Effector memory CD4-positive, alpha-beta T cell (primary cell): ENCODE measurements at regions not wholly inside any gene's neighbourhood (a gene's known extent, or its start where the extent isn't known, plus 50 kb on each side); places are given as distances from the start of the nearest gene placed in this dataset.
"Not testable (repeated sequence)": the region's sequence is repeated elsewhere in the genome, so short reads cannot be mapped to it uniquely, and the experiment has no call there.

Experiments
- DNase-seq, 3 donors: peaks; one replicate each; pipeline ENCODE4 v3.0.0-alpha.2; 2020
- H3K27ac ChIP-seq: 2 replicates; pipeline ENCODE4 v1.7.0; 2013; ENCODE audit warnings: mild to moderate bottlenecking, low read length, moderate library complexity; ENCODE audit not compliant: insufficient read depth, poor library complexity, severe bottlenecking
- H3K27me3 ChIP-seq: replicated peaks from 2 replicates; pipeline ENCODE4 v1.7.0; 2013; ENCODE audit warnings: mild to moderate bottlenecking, low read length; ENCODE audit not compliant: insufficient read depth, control insufficient read depth, poor library complexity, severe bottlenecking
- H3K36me3 ChIP-seq: 2 replicates; pipeline ENCODE4 v1.7.0; 2013; ENCODE audit warnings: mild to moderate bottlenecking, low read length, moderate library complexity; ENCODE audit not compliant: control insufficient read depth, insufficient read depth
- H3K4me1 ChIP-seq: 2 replicates; pipeline ENCODE4 v1.7.0; 2013; ENCODE audit warnings: low read length, mild to moderate bottlenecking; ENCODE audit not compliant: control insufficient read depth, insufficient read depth, poor library complexity, severe bottlenecking
- H3K4me3 ChIP-seq: 2 replicates; pipeline ENCODE4 v1.7.0; 2013; ENCODE audit warnings: low read length, low read depth, mild to moderate bottlenecking; ENCODE audit not compliant: insufficient read depth, poor library complexity, severe bottlenecking
- H3K9me3 ChIP-seq: 2 replicates; pipeline ENCODE4 v1.7.0; 2013; ENCODE audit warnings: mild to moderate bottlenecking, low read length, moderate library complexity; ENCODE audit not compliant: control insufficient read depth

DNA sequence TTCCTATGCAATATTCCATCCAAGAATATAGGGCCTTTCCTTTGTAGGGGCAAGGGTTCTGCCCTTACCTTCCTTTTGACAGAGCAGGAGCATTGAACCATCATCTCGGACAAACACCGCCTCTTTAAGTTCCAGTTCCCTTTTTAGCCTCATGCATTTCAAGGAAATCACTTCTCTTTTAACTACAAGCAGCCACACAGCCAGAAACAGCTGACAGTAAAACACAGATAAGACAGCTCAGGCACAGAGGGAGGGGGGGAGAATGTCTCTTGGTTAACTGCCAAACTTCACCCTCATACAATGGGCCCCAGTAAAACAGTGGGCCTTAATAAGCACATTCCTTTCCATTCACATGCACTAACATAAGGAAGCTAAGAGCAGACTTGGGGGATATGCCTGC lies 648.3 kb downstream of the GABRG1 start:
- no peak overlapping the region for H3K27ac ChIP-seq
- no peak overlapping the region for H3K4me3 ChIP-seq
- no peaks in the 10 kb centered on the region for H3K36me3 ChIP-seq
- no peaks in the 10 kb centered on the region for H3K4me1 ChIP-seq
- H3K27me3 ChIP-seq: no peaks in the 10 kb centered on the region
- no peaks in the 10 kb centered on the region for H3K9me3 ChIP-seq
- no peak for DNase-seq

DNA sequence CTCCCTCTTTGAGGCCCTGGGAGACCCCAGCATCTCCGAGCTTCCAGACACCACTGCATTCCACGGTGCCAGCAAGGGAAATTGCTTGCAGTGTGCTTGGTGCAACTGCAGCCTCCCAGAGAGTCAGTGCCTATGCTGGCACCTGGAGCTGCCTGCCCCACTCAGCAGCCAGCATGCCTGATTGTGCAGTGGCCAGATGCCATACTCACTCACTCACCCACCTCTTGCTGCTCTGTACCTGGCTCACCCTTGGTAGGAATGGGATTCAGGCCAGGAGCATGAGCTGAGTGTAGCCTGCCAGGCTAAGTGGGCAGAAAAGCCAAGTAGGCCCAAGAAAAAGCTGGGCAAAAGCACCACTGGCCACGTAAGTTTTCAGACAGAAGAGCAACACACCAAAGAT lies 651.4 kb downstream of the GABRG1 start:
- DNase-seq: no peak
- Histone ChIP-seq H3K36me3 (no peaks in the 10 kb centered on the region), H3K4me3 (no peak overlapping the region), H3K27ac (no peak overlapping the region), H3K9me3 (no peaks in the 10 kb centered on the region), H3K4me1 (no peaks in the 10 kb centered on the region), H3K27me3 (no peaks in the 10 kb centered on the region)

DNA sequence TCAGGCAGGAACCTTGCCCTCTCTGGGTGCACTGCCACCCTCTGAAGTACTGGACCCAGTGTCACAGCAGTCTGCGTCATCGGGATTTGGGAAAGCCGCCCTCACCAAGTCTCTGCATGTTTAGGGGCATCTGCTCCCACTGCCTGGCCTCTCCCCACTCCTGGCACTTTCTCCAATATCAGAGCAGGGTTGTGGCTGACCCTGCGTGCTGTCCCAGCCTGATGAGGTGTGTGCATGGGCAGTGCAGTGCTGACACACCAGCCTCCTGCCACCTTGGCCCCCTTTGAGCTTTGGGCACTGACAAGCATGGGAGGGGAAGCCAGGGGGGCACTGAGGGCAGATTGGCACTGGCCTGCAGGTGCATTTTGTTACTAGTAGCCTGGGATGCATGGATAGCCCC lies 652.5 kb downstream of the GABRG1 start:
- no peaks in the 10 kb centered on the region for H3K4me1 ChIP-seq
- H3K9me3 ChIP-seq: no peaks in the 10 kb centered on the region
- DNase-seq: no peak
- no peaks in the 10 kb centered on the region for H3K36me3 ChIP-seq
- no peak overlapping the region for H3K4me3 ChIP-seq
- no peak overlapping the region for H3K27ac ChIP-seq
- no peaks in the 10 kb centered on the region for H3K27me3 ChIP-seq

DNA sequence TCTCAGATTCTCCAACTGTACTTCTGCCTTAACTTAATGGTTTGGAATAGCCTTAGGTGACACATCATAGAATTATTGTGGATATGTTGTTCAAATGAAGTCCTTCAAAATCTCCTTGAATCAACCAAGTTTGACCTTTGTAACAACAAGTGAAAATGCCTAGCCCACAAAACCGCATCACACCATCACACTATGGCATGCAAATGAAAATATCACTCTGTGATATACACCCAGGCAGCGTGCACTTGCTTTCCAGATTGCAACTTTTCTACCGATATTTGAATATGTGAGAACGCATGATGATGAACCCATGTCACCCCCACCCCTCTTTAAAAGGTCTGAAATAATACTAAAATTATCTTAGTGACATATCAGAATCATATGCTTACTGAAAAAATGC lies 656.7 kb downstream of the GABRG1 start:
- no peaks in the 10 kb centered on the region for H3K36me3 ChIP-seq

GRCh38 chr4:45460157-45460556 lies 663.7 kb downstream of the GABRG1 start:
- not testable (repeated sequence) for DNase-seq, H3K36me3 ChIP-seq

More for the DNA sequence above, 656.7 kb downstream of the GABRG1 start:
- Histone ChIP-seq H3K27me3 (no peaks in the 10 kb centered on the region), H3K4me3 (no peak overlapping the region), H3K4me1 (no peaks in the 10 kb centered on the region), H3K27ac (no peak overlapping the region), H3K9me3 (no peaks in the 10 kb centered on the region)
- DNase-seq: no peak

DNA sequence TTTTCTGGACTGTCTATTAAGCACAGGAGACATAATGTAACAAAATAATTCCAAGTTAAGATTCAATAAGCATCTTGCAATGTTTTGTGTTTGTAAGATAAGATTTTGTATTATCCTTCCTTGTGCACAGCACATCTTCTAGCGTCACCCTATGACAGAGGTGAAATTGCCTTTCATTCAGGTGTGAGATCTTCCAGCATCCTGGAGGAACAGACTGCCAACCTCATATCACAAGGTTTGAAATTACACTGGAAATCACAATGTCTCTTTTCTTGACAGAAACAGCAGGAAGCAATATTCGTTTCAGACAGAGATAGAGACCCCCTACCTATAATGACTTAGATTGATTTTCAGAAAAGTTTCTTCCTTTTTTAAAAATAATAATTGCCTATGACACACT lies 668.6 kb downstream of the GABRG1 start:
- no peaks in the 10 kb centered on the region for H3K4me1 ChIP-seq

More at GRCh38 chr4:45460157-45460556, 663.7 kb downstream of the GABRG1 start:
- not testable (repeated sequence) for H3K27me3 ChIP-seq, H3K27ac ChIP-seq, H3K4me1 ChIP-seq, H3K4me3 ChIP-seq, H3K9me3 ChIP-seq

DNA sequence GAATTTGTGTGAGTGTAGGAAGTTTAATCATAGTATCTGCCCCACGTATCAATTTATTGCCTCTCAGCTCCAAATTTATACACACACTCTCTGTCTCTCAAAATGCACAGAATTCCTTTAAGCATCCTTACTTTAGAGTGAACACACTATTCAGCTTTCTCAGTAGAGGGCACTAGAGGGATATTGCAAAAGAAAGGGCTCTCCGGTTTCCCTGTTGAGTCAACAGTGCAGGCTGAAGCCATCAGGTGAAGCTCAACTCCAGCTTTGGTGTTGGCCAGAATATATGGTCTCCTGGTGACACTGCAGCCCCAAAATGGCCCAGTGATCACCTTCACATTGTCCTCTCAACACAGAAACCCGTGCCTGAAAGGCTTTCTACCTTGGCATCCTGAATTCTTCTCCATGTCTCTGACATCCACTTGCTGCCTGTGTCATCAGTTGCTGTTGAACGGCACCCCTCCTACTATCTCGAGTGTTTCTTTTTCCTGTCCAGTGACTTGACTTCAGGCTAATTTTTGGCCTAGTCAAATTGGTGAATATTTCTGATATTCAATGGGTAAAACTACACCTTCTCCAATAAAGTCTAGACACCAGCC lies 670.5 kb downstream of the GABRG1 start:
- H3K27me3 ChIP-seq: no peaks in the 10 kb centered on the region
- H3K27ac ChIP-seq: no peak overlapping the region
- no peaks in the 10 kb centered on the region for H3K9me3 ChIP-seq
- H3K4me3 ChIP-seq: no peak overlapping the region
- no peak for DNase-seq
- H3K4me1 ChIP-seq: no peaks in the 10 kb centered on the region
- no peaks in the 10 kb centered on the region for H3K36me3 ChIP-seq

More for the DNA sequence above, 668.6 kb downstream of the GABRG1 start:
- no peaks in the 10 kb centered on the region for H3K36me3 ChIP-seq
- H3K9me3 ChIP-seq: no peaks in the 10 kb centered on the region
- no peaks in the 10 kb centered on the region for H3K27me3 ChIP-seq
- no peak for DNase-seq
- no peak overlapping the region for H3K4me3 ChIP-seq
- no peak overlapping the region for H3K27ac ChIP-seq

DNA sequence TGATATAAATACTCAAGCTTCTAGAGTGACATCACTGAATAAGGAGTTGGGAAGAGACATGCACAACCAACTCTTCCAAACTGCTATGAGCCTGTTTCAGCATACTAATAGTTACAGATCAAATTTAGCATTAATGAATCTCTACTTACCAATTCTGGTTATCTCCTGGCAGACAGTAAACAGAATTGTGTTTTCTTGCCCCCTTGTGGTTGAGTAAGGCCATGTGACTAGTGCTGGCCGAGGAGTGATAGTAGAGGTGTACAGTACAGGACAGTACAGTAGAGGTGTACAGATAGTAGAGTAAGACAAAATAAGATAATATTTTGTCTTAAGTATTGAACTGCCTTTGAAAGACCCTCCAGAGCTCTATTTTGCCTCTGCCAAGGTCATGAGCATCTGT lies 681.4 kb downstream of the GABRG1 start:
- no peaks in the 10 kb centered on the region for H3K4me1 ChIP-seq
- no peak overlapping the region for H3K4me3 ChIP-seq
- no peak for DNase-seq
- no peaks in the 10 kb centered on the region for H3K9me3 ChIP-seq
- H3K36me3 ChIP-seq: no peaks in the 10 kb centered on the region
- no peak overlapping the region for H3K27ac ChIP-seq
- no peaks in the 10 kb centered on the region for H3K27me3 ChIP-seq

DNA sequence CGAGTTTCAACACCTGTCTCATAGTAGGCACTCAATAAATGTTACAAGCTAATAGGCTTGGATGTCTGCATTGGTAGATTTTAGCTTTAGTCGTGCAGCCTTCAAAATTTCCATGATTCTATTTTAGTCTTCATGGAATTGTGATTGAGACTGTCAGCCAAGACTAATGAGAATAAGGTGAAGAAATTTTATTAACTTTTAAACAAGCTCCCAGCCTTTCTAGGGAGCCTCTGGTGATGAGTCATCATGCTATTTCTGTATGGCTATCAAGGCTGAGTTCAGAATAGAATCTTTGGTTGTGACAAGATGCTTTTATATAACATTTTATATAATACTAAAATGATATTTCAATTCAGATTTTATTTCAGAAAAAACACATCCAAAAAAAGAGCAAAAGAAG lies 685.8 kb downstream of the GABRG1 start:
- DNase-seq: no peak
- no peaks in the 10 kb centered on the region for H3K4me1 ChIP-seq
- H3K9me3 ChIP-seq: no peaks in the 10 kb centered on the region
- H3K36me3 ChIP-seq: no peaks in the 10 kb centered on the region
- no peaks in the 10 kb centered on the region for H3K27me3 ChIP-seq
- H3K27ac ChIP-seq: no peak overlapping the region
- no peak overlapping the region for H3K4me3 ChIP-seq

DNA sequence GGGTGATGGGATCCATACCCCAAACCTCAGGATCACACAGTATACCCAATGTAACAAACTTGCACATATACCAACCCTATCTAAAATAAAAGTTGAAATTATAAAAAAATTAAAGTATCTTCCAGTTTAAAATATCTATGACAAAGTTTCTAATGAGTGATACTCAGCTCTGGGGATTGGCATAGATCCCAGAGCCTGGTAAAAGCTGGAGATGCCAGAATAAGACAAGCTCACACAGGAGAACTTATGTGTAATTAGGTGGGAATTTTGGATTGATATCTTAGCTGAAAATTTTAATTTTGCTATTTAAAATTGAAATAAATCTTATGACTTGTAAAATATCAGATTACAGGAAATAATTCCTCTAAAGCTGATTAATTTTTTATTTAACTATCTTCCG lies 686.5 kb downstream of the GABRG1 start:
- Histone ChIP-seq H3K27ac (no peak overlapping the region), H3K9me3 (no peaks in the 10 kb centered on the region)

More for the DNA sequence above, 686.5 kb downstream of the GABRG1 start:
- Histone ChIP-seq H3K4me3 (no peak overlapping the region), H3K36me3 (no peaks in the 10 kb centered on the region), H3K27me3 (no peaks in the 10 kb centered on the region), H3K4me1 (no peaks in the 10 kb centered on the region)
- DNase-seq: no peak
